NCI-H2171 treated with DMSO at 0.1 percent for 48 hours (cell line): ENCODE measurements at regions not wholly inside any gene's neighbourhood (a gene's known extent, or its start where the extent isn't known, plus 50 kb on each side); places are given as distances from the start of the nearest gene placed in this dataset.
"Not testable (repeated sequence)": the region's sequence is repeated elsewhere in the genome, so short reads cannot be mapped to it uniquely, and the experiment has no call there.

Experiments used
- DNase-seq: peaks from one replicate; lab custom pipeline; 2025; lab: John Stamatoyannopoulos, UW

GRCh38 chr11:49316180-49316579 lies 107.8 kb upstream of the FOLH1 start:
- DNase-seq = no peak

- DNase-seq = no peak
Measured at GRCh38 chr11:49303080-49303479, 94.7 kb upstream of the FOLH1 start.

GRCh38 chr11:49302360-49302759 lies 94.0 kb upstream of the FOLH1 start:
- DNase-seq = no peak

- not testable (repeated sequence) for DNase-seq
Measured at GRCh38 chr11:49298017-49298416, 89.6 kb upstream of the FOLH1 start.

- DNase-seq = not testable (repeated sequence)
Measured at GRCh38 chr11:49283911-49284310, 75.5 kb upstream of the FOLH1 start.

- peak; percentile 3 for DNase-seq
Measured at GRCh38 chr11:49283282-49283681, 74.9 kb upstream of the FOLH1 start.

GRCh38 chr11:49282125-49282524 lies 73.7 kb upstream of the FOLH1 start:
- DNase-seq = not testable (repeated sequence)

GRCh38 chr11:49277951-49278350 lies 69.5 kb upstream of the FOLH1 start:
- DNase-seq = not testable (repeated sequence)
